GM20431 (cell line): ENCODE measurements at regions not wholly inside any gene's neighbourhood (a gene's known extent, or its start where the extent isn't known, plus 50 kb on each side); places are given as distances from the start of the nearest gene placed in this dataset.

Source experiments
- in situ Hi-C: fragments of 300-500 bp; cut with MseI, MboI; formaldehyde crosslinking; loops from one replicate; pipeline ENCODE4 v1.15.0; 2020; ENCODE audit warnings: low sequenced_read_pairs; ENCODE audit not compliant: unreplicated experiment

DNA sequence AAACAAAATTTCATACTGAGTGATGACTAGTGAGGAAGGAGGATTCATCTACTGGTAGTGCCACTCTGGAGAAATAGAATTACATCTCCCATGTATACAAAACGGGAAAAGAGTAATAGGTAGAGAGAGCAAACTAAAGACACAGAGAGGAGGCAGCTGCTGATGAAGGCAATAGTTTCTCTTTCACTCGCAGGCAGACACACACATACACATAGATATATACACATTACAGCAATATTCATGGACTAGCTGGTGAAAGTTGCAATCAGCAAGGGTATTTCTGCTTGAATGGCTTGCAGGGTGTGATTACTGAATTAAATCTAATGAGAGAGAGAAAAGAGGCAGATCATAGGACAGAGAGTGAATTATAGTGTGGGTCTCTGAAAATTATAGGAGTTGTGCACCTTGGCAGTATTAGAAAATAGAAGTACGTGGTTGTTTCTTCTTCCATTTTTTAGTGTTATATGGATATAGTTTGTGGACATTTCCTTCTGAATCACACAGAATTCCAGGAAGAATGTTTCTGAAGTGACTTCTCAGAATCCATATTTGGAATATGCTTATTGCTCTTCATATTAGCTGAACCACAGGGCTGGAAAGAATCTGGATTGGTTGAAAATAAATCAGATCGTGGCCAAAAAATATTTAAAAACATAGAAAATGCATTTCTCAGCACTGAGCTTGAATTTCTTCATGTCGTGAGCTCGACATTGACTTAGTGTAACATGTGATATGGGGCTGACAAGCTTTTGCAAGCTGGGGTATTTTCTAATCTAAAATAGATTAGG lies 991.2 kb downstream of the TUSC7 start:
- in situ Hi-C loops, result no loop called here

GRCh38 chr3:117705011-117705410 lies 995.4 kb downstream of the TUSC7 start:
- in situ Hi-C loops, result no loop called here

GRCh38 chr3:117706037-117706436 lies 996.5 kb downstream of the TUSC7 start:
- in situ Hi-C loops, result no loop called here

- in situ Hi-C loops, result no loop called here
These were observed 997.2 kb downstream of the TUSC7 start for GRCh38 chr3:117706756-117707155.

DNA sequence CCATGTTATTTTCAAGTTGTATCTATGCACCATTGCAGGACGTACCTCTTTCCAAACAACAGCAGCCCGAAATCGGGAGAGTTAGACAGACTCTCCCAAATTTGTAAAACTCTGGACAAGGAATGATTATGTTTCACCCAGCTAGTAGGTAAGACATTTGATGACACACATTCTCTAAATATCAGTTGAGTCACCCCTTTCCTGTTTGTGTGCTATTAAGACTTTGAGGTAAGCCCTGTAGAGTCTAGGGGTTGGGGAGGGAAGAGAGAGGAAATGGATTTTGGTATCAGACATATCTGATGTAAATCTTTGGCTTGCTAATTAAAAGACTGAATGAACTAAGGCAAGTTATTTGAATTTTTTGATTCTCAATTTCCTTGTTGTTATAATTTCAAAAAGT lies 999.0 kb downstream of the TUSC7 start:
- in situ Hi-C loops, result no loop called here

DNA sequence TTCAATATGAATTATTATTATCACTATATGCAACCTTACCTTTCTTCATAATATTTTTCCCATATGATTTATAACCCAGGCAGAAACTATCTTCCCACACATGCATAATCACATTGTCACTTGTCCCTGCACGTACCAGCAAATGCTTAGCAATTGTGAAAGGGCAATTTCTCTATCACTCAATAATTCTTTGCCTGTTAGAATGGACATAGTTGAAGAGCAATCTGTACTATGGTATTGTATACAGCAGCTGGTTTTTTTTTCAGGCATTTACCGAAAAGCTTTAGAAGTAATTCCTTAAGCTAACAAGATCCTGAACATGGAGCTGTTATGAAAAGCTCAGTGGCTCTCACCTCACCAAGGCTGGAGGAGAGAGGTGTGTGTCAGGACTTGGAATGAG lies 999.5 kb downstream of the TUSC7 start:
- in situ Hi-C loops, result no loop called here

- in situ Hi-C loops, result no loop called here
These were observed 1000.9 kb downstream of the TUSC7 start for GRCh38 chr3:117710501-117710900.

- in situ Hi-C loops, result no loop called here
These were observed 1009.8 kb downstream of the TUSC7 start for GRCh38 chr3:117719316-117719926.

DNA sequence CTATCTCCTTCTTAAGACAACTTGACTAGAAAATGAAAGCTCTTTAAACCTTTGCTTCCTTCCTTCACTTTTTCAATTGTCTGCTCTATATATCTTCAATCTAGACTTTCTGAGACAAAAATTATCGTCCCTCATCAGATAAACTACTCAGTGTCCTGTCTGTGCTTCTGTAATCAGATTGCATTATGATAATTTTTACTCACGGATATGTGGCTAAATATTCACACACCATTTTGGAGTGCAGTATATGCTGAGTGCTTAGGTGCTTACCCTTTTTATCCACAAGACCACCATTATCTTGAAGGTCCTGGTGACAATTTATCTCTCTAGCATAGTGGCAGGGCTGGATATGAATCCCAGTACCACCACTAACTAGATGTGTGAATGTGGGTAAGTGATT lies 1012.3 kb downstream of the TUSC7 start:
- in situ Hi-C loops, result no loop called here

GRCh38 chr3:117722856-117723255 lies 1013.3 kb downstream of the TUSC7 start:
- in situ Hi-C loops, result no loop called here

DNA sequence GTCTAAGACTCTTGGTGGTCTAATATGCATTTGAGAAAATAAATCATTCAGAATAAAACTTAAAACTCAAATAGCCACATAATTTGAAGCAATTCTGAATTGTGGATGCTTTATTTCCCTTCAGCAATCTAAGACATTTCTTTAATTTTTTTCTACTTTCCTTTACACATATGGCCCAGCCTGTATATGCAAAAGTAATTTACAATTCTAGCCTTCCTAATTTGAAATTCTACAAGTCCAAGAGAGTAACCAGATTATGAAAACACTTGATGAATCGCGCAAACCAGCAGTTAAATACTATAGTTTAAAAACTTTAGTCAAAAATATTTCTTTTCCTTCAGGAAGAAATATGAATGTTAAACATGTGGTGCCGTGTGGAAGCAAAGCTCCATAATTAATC lies 1014.2 kb downstream of the TUSC7 start:
- in situ Hi-C loops, result no loop called here

DNA sequence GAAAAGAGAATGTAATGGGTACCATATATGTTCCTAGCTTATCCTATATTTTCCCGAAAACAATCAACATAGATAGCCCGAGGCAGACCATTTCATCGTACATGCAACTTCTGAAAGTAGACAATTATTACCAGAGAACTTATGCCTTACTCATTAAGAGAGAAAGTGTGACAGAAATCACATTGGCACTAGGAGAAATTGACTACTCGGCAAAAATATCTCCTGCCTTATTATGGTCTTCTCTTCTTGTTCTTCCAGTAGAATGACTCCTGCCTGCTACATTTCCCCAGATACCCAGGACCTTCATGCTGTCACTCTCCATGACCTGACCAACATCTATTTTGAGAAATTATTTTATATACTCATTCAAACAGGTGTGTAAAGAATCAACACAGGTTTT lies 1015.7 kb downstream of the TUSC7 start:
- in situ Hi-C loops, result no loop called here

DNA sequence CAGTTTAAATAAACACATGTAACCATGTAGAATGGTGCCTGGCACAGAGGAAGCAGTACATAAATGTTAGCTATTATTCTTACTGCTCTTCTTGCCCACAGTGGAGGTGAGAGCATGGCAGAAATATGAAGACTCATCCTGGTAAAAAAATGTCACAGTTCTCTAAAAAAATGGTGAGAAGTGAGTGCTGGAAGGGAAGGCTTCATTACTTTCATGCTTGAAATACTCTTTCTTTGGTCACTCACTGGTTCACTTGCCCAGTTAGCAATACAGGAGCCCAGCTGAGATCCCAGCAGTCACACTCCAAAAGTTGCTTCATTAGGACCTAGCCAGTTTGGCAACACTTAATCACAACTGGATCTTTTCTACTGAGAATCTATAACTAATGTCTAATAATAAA lies 1017.2 kb downstream of the TUSC7 start:
- in situ Hi-C loops, result no loop called here

DNA sequence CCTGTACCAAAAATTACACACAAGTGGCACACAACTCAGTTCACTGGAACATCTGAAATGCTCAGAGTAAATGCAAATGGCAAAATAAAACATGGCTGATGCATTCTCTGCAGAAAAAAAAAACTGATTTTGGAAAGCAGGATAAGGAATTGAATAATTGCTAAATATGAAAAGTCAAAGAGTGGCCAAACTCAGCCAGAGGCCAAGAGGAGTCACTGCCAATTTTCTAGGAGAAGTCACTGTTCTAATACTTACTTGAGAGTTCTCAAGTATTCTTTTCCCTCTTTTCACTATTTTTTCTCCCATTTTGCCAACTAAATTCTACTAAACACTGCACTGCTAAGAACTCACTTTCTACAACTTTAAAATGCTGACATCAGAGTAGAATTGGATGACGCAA lies 1018.6 kb downstream of the TUSC7 start:
- in situ Hi-C loops, result no loop called here

GRCh38 chr3:117734496-117734895 lies 1024.9 kb downstream of the TUSC7 start:
- in situ Hi-C loops, result no loop called here

GRCh38 chr3:117735481-117736101 lies 1026.0 kb downstream of the TUSC7 start:
- in situ Hi-C loops, result no loop called here

GRCh38 chr3:117736846-117737245 lies 1027.3 kb downstream of the TUSC7 start:
- in situ Hi-C loops, result no loop called here

DNA sequence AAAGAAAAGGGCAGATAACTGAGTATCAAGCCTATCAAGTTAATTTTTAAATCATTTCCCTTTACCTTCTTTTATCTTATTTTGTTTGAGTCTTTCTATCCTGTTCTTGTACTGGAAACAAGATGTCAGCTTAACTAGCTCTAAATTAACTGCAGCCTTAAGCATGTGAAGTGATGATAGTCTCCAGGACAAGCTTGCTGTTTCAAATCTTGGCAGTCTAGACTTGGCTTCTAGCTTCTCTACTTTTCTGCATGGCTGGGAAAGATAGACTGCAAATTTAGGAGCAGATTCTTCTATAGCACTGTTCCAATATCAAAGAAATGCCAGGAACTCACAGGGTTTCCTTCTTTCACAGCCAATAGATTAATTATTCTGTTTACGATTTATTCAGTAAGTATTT lies 1034.4 kb downstream of the TUSC7 start:
- in situ Hi-C loops, result no loop called here

DNA sequence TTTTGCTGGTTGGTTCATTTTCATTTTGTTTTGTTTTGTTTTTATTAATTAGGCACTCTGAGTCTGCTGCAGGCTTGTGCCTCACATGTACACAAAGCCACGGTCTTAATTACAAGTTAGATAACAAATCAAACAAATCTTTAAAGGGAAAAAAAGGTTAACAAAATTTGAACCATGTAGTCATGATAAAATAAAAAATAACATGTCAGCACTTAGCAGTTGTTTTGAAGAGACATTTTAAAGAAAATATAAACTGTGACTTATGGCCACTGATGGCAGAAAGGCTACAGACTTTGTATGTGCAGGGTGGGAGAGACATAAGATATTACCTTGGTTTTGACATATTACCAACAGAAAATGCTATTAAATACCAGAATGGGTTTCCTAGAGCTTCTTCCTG lies 1035.4 kb downstream of the TUSC7 start:
- in situ Hi-C loops, result no loop called here

GRCh38 chr3:117745516-117745915 lies 1035.9 kb downstream of the TUSC7 start:
- in situ Hi-C loops, result no loop called here

- in situ Hi-C loops, result no loop called here
These were observed 1036.5 kb downstream of the TUSC7 start for GRCh38 chr3:117746066-117746465.
